HCT116 (cell line): ENCODE measurements at regions not wholly inside any gene's neighbourhood (a gene's known extent, or its start where the extent isn't known, plus 50 kb on each side); places are given as distances from the start of the nearest gene placed in this dataset.

Experiments
- ATAC-seq: fragments of 200-7000 bp; cut with Tn5 transposase; 2 replicates; pipeline ENCODE4 v1.9.1; 2020; ENCODE audit warnings: mild to moderate bottlenecking, moderate library complexity
- BruUV-seq: library from RNA; stranded (reverse); fragments of 400-500 nt; replicated peaks from 2 replicates; lab custom pipeline; 2021; lab: Mats Ljungman, UMichigan
- CTCF ChIA-PET: fragments of 300-600 bp; sonication (Branson Sonifier 250); formaldehyde crosslinking; loops from one replicate; lab custom pipeline; 2021; ENCODE audit warnings: antibody characterized with exemption; lab: Charles Lee
- POLR2A ChIA-PET: fragments of 300-600, 350-600 bp; sonication (Branson Sonifier 250); formaldehyde crosslinking; loops from one replicate; lab custom pipeline; 2021; ENCODE audit warnings: antibody characterized with exemption; lab: Charles Lee
- RAD21 ChIA-PET, 2 experiments: fragments of 300-600 bp; sonication (Branson Sonifier 250); formaldehyde crosslinking; loops; one replicate each; lab custom pipeline; 2023; ENCODE audit warnings: low total read pairs in 2 of 2; ENCODE audit not compliant: uncharacterized antibody in 2 of 2, unreplicated experiment in 2 of 2, low non-redundant PET in 1 of 2; lab: Charles Lee
- DNase-seq: peaks from one replicate; pipeline ENCODE4 v3.0.0-alpha.2; 2010; ENCODE audit warnings: low read depth, low spot score
- H2AFZ ChIP-seq: fragments of 200-600 bp; shearing (Covaris generic), sonication (generic); 2 replicates; pipeline ENCODE4 v1.6.1; 2017; ENCODE audit warnings: low read depth, mixed run types, mixed read lengths, antibody characterized with exemption, low read length; ENCODE audit not compliant: poor library complexity, severe bottlenecking
- H3K27ac ChIP-seq: 2 replicates; pipeline ENCODE4 v1.5.1; 2012; ENCODE audit warnings: low read depth, low read length
- H3K27me3 ChIP-seq: fragments of 200-600 bp; sonication (generic); 2 replicates; pipeline ENCODE4 v1.6.1; 2016; ENCODE audit warnings: mixed run types, low read length, mixed read lengths; ENCODE audit not compliant: insufficient read depth
- H3K36me3 ChIP-seq, 2 experiments: fragments of 200-500 bp in 1 of 2; fragments of 200-600 bp in 1 of 2; sonication (Bioruptor generic) in 1 of 2; sonication (generic) in 1 of 2; 2 replicates each; pipeline versions ENCODE4 v1.5.1 to v1.6.1; 2014 to 2016; ENCODE audit warnings: low read length in 2 of 2, inconsistent platforms in 1 of 2, mixed read lengths in 1 of 2, mixed run types in 1 of 2; ENCODE audit not compliant: insufficient read depth in 2 of 2, control insufficient read depth in 1 of 2
- H3K4me1 ChIP-seq, 2 experiments: fragments of 200-600 bp in 1 of 2; sonication (generic) in 1 of 2; 2 replicates each; pipeline versions ENCODE4 v1.5.1 to v1.6.1; 2012 to 2017; ENCODE audit warnings: low read length in 2 of 2, inconsistent platforms in 1 of 2, mild to moderate bottlenecking in 1 of 2, mixed read lengths in 1 of 2, mixed run types in 1 of 2, moderate library complexity in 1 of 2; ENCODE audit not compliant: insufficient read depth in 2 of 2, control insufficient read depth in 1 of 2
- H3K4me2 ChIP-seq: fragments of 200-600 bp; sonication (generic); 2 replicates; pipeline ENCODE4 v1.6.1; 2017; ENCODE audit warnings: mixed run types, low read length, mixed read lengths
- H3K4me3 ChIP-seq, 2 experiments: fragments of 200-600 bp in 1 of 2; sonication (generic) in 1 of 2; replicated peaks in 1 of 2; 2 replicates each; pipeline ENCODE4 v1.5.1; 2011 to 2016; ENCODE audit warnings: low read length in 2 of 2, control low read depth in 1 of 2, low read depth in 1 of 2, mild to moderate bottlenecking in 1 of 2, mixed read lengths in 1 of 2, mixed run types in 1 of 2
- H3K79me2 ChIP-seq: fragments of 200-600 bp; sonication (generic); 2 replicates; pipeline ENCODE4 v1.6.1; 2017; ENCODE audit warnings: mild to moderate bottlenecking, mixed run types, low read length, moderate library complexity, mixed read lengths; ENCODE audit not compliant: insufficient read depth
- H3K9ac ChIP-seq: fragments of 200-600 bp; sonication (generic); 2 replicates; pipeline ENCODE4 v1.6.1; 2016; ENCODE audit warnings: low read length, mixed read lengths
- H3K9me2 ChIP-seq: fragments of 200-600 bp; sonication (generic), shearing (Covaris generic); 2 replicates; pipeline ENCODE4 v1.6.1; 2017; ENCODE audit warnings: mixed run types, mild to moderate bottlenecking, moderate library complexity; ENCODE audit not compliant: insufficient read depth
- H3K9me3 ChIP-seq, 2 experiments: fragments of 200-500 bp in 1 of 2; fragments of 200-600 bp in 1 of 2; sonication (Bioruptor generic) in 1 of 2; sonication (generic) in 1 of 2; 2 replicates each; pipeline ENCODE4 v1.6.1; 2014 to 2017; ENCODE audit warnings: low read length in 2 of 2, mixed read lengths in 2 of 2, inconsistent platforms in 1 of 2, low read depth in 1 of 2, mild to moderate bottlenecking in 1 of 2, mixed run types in 1 of 2, moderate library complexity in 1 of 2; ENCODE audit not compliant: control insufficient read depth in 1 of 2, insufficient read depth in 1 of 2
- H4K20me1 ChIP-seq: fragments of 200-600 bp; sonication (generic), shearing (Covaris generic); 2 replicates; pipeline ENCODE4 v1.6.1; 2017; ENCODE audit warnings: mixed run types, mild to moderate bottlenecking, moderate library complexity; ENCODE audit not compliant: insufficient read depth
- CBX3 ChIP-seq: IDR thresholded peaks from 2 replicates; pipeline ENCODE4 v1.6.1; 2012; ENCODE audit warnings: low read depth
- CEBPB ChIP-seq: IDR thresholded peaks from 2 replicates; pipeline ENCODE4 v1.6.1; 2012; ENCODE audit warnings: low read depth
- CTCF ChIP-seq, 3 experiments: fragments of 200-600 bp in 1 of 3; sonication (generic) in 1 of 3; IDR thresholded peaks in 2 of 3; conservative IDR thresholded peaks in 1 of 3; 2 replicates each; pipeline ENCODE4 v1.5.1; 2012 to 2017; ENCODE audit warnings: low read depth in 2 of 3, low read length in 2 of 3, antibody characterized with exemption in 1 of 3, borderline replicate concordance in 1 of 3, control low read depth in 1 of 3, mild to moderate bottlenecking in 1 of 3, mixed read lengths in 1 of 3, mixed run types in 1 of 3, moderate library complexity in 1 of 3; ENCODE audit not compliant: insufficient read depth in 1 of 3
- EGR1 ChIP-seq: IDR thresholded peaks from 2 replicates; pipeline ENCODE4 v1.6.1; 2012; ENCODE audit warnings: low read depth
- ELF1 ChIP-seq: IDR thresholded peaks from 2 replicates; pipeline ENCODE4 v1.6.1; 2012; ENCODE audit warnings: low read depth, borderline replicate concordance
- FOSL1 ChIP-seq: IDR thresholded peaks from 2 replicates; pipeline ENCODE4 v1.6.1; 2012; ENCODE audit warnings: low read depth
- MAX ChIP-seq: IDR thresholded peaks from 2 replicates; pipeline ENCODE4 v1.6.1; 2012
- POLR2AphosphoS5 ChIP-seq: IDR thresholded peaks from 2 replicates; pipeline ENCODE4 v1.6.1; 2011; ENCODE audit warnings: mild to moderate bottlenecking, low read depth, low read length, moderate library complexity
- SIN3A ChIP-seq: IDR thresholded peaks from 2 replicates; pipeline ENCODE4 v1.6.1; 2012; ENCODE audit warnings: low read depth
- ZBTB33 ChIP-seq: IDR thresholded peaks from 2 replicates; pipeline ENCODE4 v1.6.1; 2011; ENCODE audit warnings: mild to moderate bottlenecking, low read length, moderate library complexity; ENCODE audit not compliant: insufficient replicate concordance; ENCODE audit errors: extremely low read depth
- intact Hi-C: fragments of 100-400 bp; cut with micrococcal nuclease; formaldehyde crosslinking; loops from 2 replicates; pipeline ENCODE4 v1.10.0; 2022

- TF ChIP-seq ZBTB33, result no peak
- TF ChIP-seq POLR2AphosphoS5, result no peak
- TF ChIP-seq CTCF (IDR thresholded peaks at IDR 0.05 in 2 of 3, conservative IDR thresholded peaks at IDR 0.05 in 1 of 3; ENCODE audit: borderline replicate concordance in 1 of 3, insufficient read depth in 1 of 3, low read depth in 2 of 3, low read length in 2 of 3), result no peak
- no peak for TF ChIP-seq CEBPB
- TF ChIP-seq MAX, result no peak
- TF ChIP-seq ELF1, result no peak
- TF ChIP-seq EGR1, result no peak
- TF ChIP-seq, all 23 proteins: peak for 0
Observed at GRCh38 chr5:166091931-166092330, 2199.5 kb upstream of the WWC1 start (continued).

- H3K27ac ChIP-seq, result no peak overlapping the region
- RAD21 ChIA-PET, result no interaction called here
- no peaks in the 10 kb centered on the region for H3K9me2 ChIP-seq
- no peak for TF ChIP-seq SIN3A
- no peak for TF ChIP-seq CTCF (IDR thresholded peaks at IDR 0.05 in 2 of 3, conservative IDR thresholded peaks at IDR 0.05 in 1 of 3; ENCODE audit: borderline replicate concordance in 1 of 3, insufficient read depth in 1 of 3, low read depth in 2 of 3, low read length in 2 of 3)
- TF ChIP-seq FOSL1, result no peak
- TF ChIP-seq POLR2AphosphoS5, result no peak
- TF ChIP-seq EGR1, result no peak
- no peak for TF ChIP-seq CBX3
- no peak for TF ChIP-seq ELF1
- TF ChIP-seq, all 23 proteins: peak for 0
- no TSS peak for BruUV-seq
- POLR2A ChIA-PET, result no interaction called here
- DNase-seq (no peak), ATAC-seq (no peak)
- CTCF ChIA-PET, result no interaction called here
- no peaks in the 10 kb centered on the region for H3K79me2 ChIP-seq
- no peaks in the 10 kb centered on the region for H4K20me1 ChIP-seq
- H3K4me3 ChIP-seq, result no peak overlapping the region
- H2AFZ ChIP-seq, result no peak overlapping the region
- intact Hi-C loops, result no loop called here
- no peaks in the 10 kb centered on the region for H3K4me1 ChIP-seq
- H3K9me3 ChIP-seq, result peaks cover 0 to 14% of the 10 kb centered on the region in 2 experiments; a peak in 1 of 4 replicates
- no peaks in the 10 kb centered on the region for H3K27me3 ChIP-seq
- H3K4me2 ChIP-seq, result no peak overlapping the region
- H3K36me3 ChIP-seq, result no peaks in the 10 kb centered on the region
- no peak overlapping the region for H3K9ac ChIP-seq
Observed at GRCh38 chr5:166093312-166093711, 2198.1 kb upstream of the WWC1 start.
